ENCODE measurements at regions not wholly inside any gene's neighbourhood (a gene's known extent, or its start where the extent isn't known, plus 50 kb on each side); places are given as distances from the start of the nearest gene placed in this dataset.
"Not testable (repeated sequence)": the region's sequence is repeated elsewhere in the genome, so short reads cannot be mapped to it uniquely, and the experiment has no call there.

- no peak for DNase-seq
These were observed 76.0 kb upstream of the KIT start for GRCh38 chr4:54581807-54582206.

DNA sequence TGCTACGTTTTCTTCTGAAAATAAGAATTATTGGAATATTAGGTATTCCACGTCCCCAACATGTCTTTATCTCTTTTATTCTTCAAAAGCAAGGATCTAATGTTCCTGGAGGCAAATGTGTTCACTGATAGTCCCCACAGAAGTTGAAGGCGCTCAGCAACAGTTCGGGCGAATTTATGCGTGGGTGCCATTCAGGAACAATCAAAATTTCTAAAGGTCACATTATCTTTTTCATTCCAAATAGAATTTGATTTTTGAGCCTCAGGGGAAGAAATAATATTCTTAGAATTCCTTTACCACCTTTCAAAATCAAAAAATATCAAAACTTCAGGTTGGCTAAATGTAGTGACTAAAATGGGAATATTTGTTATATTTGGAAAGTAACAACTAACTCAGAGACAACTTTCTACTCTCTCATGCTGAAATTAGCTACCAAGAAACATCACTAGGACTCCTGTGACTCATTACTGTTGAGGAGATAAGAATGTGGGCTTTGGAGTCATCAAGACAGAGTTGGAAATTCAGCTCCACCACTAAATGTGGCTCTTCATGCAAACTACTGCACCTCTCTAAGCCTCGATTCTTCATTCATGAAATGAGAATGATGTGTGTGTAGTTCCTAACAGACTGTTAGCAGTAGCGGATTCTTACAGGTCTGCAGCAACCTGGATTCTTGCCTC, 72.3 kb upstream of the KIT start:
- DNase-seq = no peak

GRCh38 chr4:54586320-54586955, 71.3 kb upstream of the KIT start:
- no peak for DNase-seq

GRCh38 chr4:54587107-54587891, 70.5 kb upstream of the KIT start:
- DNase-seq = no peak

DNA sequence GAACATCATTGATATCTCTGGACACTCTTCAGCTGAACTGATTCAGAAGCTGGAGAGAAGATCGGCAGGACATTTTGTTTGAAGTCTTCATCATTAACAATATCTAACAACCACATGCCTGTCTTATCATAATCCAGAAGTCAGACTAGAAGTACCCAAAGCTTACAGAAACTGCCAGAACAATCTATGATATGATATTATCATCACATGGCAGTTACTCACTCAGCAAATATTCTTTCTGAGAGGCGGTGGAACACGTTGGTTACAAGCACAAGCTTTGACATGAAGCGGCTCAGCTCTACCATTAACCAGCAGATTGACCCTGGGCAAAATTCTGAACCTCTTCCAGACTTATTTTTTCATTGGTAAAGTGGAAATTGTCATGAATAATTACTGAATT, 69.4 kb upstream of the KIT start:
- DNase-seq = no peak

DNA sequence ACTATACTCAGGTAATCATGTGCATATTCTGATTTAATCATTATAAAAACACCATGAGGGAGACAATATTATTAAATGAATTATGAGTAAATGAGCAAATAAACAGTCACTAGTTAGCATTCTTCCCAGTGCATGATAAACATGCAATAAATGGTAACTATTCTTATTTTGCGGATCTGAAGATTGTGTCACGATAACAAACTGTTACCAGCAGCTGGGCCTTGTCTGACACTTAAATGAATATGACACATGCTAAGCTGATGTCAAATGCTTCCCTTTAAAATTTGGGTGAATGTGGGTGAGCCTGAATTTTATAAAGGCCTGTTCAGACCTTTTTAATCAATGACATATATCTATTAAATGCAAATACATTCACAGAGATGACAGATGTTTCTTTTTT, 68.2 kb upstream of the KIT start:
- DNase-seq = no peak

GRCh38 chr4:54593795-54594322, 63.9 kb upstream of the KIT start:
- no peak for DNase-seq

DNA sequence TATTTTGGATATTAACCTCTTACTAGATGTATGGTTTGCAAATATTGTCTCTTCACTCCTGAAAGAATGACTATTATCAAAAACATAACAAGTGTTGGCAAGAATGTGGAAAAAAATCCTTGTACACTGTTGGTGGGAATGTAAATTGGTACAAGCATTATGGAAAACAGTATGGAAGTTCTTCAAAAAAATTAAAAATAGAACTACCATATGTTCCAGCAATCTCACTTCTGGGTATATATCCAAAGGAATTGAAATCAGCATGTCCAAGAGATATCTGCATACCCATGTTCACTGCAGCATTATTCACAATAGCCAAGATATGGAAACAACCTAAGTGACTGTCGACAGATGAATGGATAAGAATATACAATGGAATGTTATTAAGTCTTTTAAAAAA, 61.6 kb upstream of the KIT start:
- no peak for DNase-seq

- not testable (repeated sequence) for DNase-seq
These were observed 60.1 kb upstream of the KIT start for GRCh38 chr4:54597678-54598077.

- DNase-seq = not testable (repeated sequence)
These were observed 55.6 kb upstream of the KIT start for GRCh38 chr4:54602175-54602574.

- no peak for DNase-seq
These were observed 50.7 kb upstream of the KIT start for GRCh38 chr4:54607067-54607466.

DNA sequence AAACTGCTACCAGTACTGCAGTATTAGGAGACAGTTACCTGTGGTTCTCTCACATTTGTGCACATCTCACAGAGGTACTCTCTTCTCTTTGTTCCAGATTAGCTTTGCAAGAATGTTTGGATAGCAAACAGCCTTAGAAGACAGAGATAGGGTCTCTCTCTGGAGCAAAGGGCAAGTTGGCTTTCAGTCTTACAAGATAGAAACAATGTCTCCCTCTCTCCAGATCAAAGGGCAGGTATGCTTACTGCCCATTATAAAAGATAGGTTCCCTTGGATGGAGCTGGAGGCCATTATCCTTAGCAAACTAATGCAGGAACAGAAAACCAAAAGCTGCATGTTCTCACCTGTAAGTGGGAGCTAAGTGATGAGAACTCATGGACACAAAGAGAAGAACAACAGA, 50.2 kb upstream of the KIT start:
- no peak for DNase-seq
